ENCODE measurements at regions not wholly inside any gene's neighbourhood (a gene's known extent, or its start where the extent isn't known, plus 50 kb on each side); places are given as distances from the start of the nearest gene placed in this dataset.

DNA sequence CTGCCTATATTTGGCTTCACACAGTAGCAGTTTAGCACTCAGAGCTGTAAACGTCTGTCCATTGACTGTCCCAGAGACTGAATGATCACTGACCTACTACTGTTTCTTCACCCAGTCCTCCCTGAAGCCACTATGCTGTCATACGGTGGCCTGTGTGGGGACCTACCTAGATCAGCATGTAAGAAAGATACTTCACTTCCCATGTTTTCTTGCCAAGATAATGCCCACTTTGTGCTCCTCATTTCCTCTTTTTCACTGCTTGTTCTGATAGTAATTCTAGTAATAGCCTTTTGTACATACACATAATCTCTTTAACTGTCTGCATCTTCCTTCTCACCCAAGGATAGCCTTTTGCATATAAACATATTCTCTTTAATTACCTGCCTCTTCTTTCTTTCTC lies 109.9 kb upstream of the TIAM2 start:
- DNase-seq (ENCODE audit: low spot score): no peak

GRCh38 chr6:154886016-154886415 lies 109.1 kb upstream of the TIAM2 start:
- no peak for DNase-seq (ENCODE audit: low spot score)

GRCh38 chr6:154886471-154886870 lies 108.6 kb upstream of the TIAM2 start:
- DNase-seq (ENCODE audit: low spot score): no peak

- no peak for DNase-seq (ENCODE audit: low spot score)
Measured at GRCh38 chr6:154887051-154887450, 108.1 kb upstream of the TIAM2 start.

DNA sequence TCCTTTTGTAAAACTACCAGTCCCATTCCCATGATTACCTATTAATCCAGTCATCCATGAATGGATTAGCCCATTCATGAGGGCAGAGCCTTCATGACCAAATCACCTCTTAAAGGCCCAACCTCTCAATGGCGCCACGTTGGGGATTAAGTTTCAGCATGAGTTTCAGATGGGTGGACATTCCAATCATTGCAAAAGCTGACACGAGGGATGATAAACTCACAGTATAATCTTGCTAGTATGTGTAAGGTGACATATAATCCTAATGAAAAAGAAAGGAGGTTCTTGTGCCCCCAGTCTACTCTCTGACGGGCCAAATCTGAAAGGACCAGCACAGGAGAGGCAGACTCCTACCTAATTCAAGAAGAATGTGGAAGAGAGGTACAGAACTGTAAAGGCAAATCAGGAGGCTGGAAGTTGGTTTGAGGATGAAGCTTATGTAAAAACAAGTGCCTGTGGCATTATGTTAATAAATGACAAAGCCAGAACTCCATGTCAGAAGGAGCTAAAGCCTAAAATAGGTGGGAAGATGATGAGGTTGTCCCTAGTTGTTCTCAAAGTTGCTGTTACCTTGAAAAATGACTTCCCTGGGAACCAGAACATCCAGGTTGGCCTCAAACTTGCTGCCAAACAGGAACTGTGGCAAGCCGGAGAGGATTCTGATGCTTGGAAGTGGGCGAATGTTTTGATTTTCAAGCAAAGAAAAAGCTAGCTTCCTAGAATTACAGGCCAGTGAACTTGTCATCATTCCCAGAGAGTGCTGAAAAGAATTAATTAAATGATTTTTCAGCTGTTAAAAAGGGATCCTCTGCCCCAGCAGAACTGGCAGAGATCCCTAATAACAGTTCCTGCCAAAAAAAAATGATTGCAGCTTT lies 106.5 kb upstream of the TIAM2 start:
- no peak for DNase-seq (ENCODE audit: low spot score)

GRCh38 chr6:154890874-154891273 lies 104.2 kb upstream of the TIAM2 start:
- no peak for DNase-seq (ENCODE audit: low spot score)

DNA sequence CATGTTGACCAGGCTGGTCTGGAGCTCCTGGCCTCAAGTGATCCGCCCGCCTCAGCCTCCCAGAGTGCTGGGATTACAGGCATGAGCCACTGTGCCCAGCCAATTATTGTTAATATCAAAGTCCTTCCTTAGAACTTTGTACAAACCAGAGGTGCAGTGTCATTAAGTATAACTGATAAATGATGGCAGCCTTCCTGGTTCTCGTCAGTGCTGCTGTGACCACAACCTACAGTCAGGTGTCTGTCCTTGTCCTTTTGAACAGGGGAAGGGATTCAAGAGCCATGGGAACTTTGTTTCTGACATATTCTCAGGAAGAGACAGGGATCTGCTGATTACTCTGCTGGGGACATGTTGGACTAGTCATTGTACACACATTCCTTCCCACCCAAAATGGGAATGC lies 103.2 kb upstream of the TIAM2 start:
- DNase-seq (ENCODE audit: low spot score): no peak

DNA sequence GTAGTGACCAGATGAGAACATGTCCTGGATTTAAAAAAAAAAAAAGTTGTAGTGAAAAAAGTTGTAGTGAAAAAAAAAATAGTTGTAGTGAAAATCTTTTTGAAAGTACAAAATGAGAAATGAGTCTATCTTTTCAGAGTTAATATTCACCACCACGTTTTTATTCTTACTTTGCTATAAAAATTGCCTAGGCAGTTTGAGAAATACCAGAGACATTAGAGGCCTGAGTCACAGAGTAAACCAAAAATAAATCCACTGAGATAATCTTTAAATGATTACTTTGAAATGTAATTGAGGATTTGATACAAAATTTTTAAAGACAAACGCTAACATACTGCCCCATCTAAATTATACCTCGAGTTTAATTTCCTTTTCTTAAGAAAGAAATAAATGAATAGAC lies 101.2 kb upstream of the TIAM2 start:
- no peak for DNase-seq (ENCODE audit: low spot score)

- no peak for DNase-seq (ENCODE audit: low spot score)
Measured at GRCh38 chr6:154894902-154895301, 100.2 kb upstream of the TIAM2 start.

GRCh38 chr6:154895841-154896240 lies 99.3 kb upstream of the TIAM2 start:
- DNase-seq (ENCODE audit: low spot score): no peak

DNA sequence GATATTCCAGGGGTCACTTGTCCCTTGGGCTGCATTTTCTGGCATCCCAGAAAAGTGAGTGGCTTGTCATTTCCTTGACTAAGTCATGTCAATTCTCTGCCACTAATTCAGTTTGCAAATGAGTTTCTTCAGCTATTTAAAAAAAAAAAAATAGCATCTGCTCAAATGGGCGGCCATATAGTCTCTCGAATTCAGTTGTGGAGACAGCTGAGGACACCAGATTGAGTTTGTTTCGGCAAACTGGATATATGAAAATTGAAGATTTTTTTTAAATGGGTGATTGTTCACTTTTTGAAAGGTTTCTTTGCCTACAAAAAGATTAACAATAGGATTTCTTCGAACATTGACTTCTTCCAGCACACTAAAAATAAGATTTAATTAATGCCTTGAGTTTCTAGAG lies 96.3 kb upstream of the TIAM2 start:
- DNase-seq (ENCODE audit: low spot score): no peak

DNA sequence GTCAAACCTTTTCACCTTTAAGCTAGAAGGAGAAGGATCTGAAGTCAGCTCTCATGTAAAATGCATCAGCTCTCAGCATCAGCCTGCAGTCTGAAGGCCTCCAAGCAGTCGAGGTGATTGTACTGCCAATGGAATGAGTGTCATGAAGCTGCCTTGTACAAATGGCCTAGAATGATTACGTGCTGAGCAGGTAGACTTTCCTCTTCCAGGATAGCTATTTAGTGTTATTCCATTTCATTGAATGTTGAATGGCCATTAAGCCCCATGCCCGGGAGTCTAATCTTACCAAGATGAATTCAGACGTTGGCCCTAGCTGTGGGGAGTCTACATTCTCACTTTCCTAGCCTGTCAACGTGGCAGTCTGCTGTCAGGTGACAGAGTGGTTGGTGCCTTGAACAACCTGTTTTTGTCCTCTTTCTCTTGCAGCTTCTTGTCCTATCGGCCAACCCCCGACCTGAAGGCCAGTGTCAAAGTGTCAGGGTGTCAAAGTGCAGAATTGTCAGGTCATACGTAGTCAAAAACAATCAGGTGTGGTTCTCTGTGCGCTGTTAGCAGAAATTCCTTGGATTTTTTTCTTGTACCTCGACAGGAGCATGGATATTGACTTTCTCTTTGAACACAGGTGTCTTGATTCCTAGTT lies 95.2 kb upstream of the TIAM2 start:
- DNase-seq (ENCODE audit: low spot score): no peak

GRCh38 chr6:154901876-154902552 lies 93.1 kb upstream of the TIAM2 start:
- DNase-seq (ENCODE audit: low spot score): no peak

- no peak for DNase-seq (ENCODE audit: low spot score)
Measured at GRCh38 chr6:154907291-154907690, 87.8 kb upstream of the TIAM2 start.

DNA sequence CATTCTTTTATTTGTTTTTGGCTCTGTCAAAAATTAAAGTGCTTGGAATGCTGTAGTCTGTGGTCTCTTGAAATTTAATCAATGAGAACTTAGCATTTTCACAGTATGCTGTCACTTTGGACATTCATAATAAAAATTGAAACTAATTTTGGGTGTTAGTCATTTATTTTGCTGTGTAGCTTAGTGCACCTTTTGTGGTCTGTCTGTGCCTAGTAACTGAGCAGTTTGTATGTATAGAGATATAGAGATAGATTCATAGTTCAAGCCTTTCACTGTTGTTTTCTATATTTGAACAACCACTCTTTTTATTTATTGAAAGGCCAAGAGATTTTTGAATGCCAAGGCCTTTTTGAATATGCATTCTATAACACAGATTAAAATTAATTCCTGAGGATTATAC lies 86.4 kb upstream of the TIAM2 start:
- no peak for DNase-seq (ENCODE audit: low spot score)

GRCh38 chr6:154909311-154909710 lies 85.8 kb upstream of the TIAM2 start:
- DNase-seq (ENCODE audit: low spot score): no peak

DNA sequence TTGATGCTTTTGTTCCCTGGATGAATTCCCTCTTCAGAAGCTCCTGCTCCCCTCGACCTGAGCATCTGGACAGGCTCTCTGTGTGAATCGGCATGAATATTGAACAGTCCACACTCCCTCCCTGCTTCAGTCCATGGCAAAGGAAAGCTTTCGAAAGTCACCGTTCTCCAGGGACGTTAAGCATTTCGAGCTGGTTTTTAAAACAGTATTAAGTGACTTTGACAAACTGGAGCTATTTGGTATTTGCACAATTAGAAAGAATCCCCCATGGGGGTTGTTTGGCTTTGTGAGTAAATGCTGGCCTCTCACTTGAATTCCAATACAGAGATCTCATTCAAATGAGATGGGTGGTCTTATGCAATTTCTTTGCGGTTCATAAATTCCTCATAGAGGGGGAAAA lies 85.3 kb upstream of the TIAM2 start:
- no peak for DNase-seq (ENCODE audit: low spot score)

GRCh38 chr6:154914288-154914687 lies 80.8 kb upstream of the TIAM2 start:
- no peak for DNase-seq (ENCODE audit: low spot score)

GRCh38 chr6:154916857-154917256 lies 78.3 kb upstream of the TIAM2 start:
- DNase-seq (ENCODE audit: low spot score): no peak

GRCh38 chr6:154917941-154918340 lies 77.2 kb upstream of the TIAM2 start:
- no peak for DNase-seq (ENCODE audit: low spot score)

DNA sequence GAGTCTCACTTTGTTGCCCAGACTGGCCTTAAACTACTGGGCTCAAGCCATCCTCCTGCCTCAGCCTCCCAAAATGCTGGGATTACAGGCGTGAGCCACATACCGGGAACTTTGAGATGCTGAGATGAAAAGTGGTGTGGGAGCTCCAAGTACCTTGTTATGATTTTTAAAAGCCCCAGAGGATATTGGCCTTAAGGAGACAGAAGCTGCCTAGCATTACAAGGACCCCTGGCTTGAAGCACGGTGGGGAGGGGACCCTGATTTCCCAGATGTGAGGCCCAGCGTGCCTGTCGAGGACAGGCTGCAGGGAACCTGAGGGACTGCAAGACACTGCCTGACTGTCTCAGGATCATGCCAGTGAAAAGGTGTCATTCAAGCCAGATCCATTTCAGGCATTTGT lies 75.3 kb upstream of the TIAM2 start:
- DNase-seq (ENCODE audit: low spot score): no peak

DNA sequence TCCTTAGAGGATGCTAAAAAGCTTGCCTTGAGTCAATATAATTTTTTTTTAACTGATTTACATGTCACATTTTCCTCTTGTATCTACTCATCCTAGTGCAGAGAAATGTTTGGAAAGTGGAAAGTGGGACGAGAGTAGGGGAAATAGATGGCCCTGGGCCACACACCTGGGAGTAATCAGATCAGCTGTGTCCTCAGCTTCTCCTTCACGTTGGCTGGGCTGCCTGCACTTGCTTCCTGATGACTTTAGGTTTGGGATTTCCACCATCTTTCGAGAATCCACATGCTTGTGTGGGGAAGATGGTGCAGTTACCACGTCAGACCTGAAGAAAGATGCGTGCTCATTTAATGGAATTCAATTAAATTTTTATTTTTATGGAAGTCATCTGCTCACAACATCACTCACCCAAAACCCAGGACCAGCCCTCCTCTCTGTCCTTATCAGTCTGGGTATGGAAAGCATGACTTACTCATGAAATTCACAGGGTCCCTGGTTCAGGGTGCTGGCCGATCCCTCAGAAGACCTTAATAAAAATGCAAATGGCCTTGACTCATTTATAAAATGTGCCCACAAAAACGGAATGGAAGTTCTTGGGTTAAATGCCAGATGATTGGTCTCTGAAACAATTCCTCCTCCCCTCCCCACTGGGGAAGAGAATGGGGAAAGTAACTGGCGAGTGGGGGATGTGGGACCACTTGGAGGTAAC lies 74.5 kb upstream of the TIAM2 start:
- no peak for DNase-seq (ENCODE audit: low spot score)

DNA sequence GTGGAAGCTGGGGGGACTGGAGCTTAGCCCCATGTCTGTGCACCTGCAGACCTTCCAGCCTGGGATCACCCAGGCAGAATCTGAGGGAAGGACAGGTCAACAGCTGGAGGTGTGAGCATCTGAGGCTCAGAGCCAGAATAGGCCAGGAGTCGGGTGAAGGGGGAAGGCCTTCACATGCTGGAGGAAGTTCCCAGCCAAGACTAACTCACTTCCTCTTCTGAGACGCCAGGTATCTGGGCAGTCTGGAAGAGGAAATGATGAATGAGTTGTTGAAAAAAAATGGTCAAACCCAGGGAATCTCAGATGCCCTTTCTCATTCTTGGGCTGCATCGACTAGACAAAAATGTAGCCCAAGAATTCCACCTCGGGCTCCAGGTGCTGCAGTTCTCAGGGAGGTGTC lies 73.6 kb upstream of the TIAM2 start:
- DNase-seq (ENCODE audit: low spot score): no peak

Data from RKO (cell line).